Endothelial cell of umbilical vein (primary cell): ENCODE measurements at regions not wholly inside any gene's neighbourhood (a gene's known extent, or its start where the extent isn't known, plus 50 kb on each side); places are given as distances from the start of the nearest gene placed in this dataset.

Experiments
- BruUV-seq: library from RNA; stranded (reverse); fragments of 400-500 nt; replicated peaks from 2 replicates; lab custom pipeline; 2021; lab: Mats Ljungman, UMichigan
- CTCF ChIA-PET: fragments of 300-600, 350-600 bp; sonication (Branson Sonifier 250); formaldehyde crosslinking; loops from one replicate; lab custom pipeline; 2021; ENCODE audit warnings: antibody characterized with exemption, inconsistent platforms; lab: Charles Lee
- POLR2A ChIA-PET: fragments of 300-600, 350-600 bp; sonication (Branson Sonifier 250); formaldehyde crosslinking; loops from one replicate; lab custom pipeline; 2021; ENCODE audit warnings: antibody characterized with exemption, inconsistent platforms; lab: Charles Lee
- DNase-seq: peaks from one replicate; pipeline ENCODE4 v3.0.0-alpha.2; 2011; ENCODE audit warnings: low read depth, low spot score
- FAIRE-seq: peaks from 2 replicates; lab custom pipeline; 2011; peaks lifted over from hg19 to GRCh38; lab: Jason Lieb, UNC
- H2AFZ ChIP-seq: 2 replicates; pipeline ENCODE4 v1.6.0; 2012; ENCODE audit warnings: low read depth, low read length, control low read depth, inconsistent platforms
- H3K27ac ChIP-seq: 2 replicates; pipeline ENCODE4 v1.5.1; 2011; ENCODE audit warnings: low read depth, mild to moderate bottlenecking, control low read depth, low read length, moderate library complexity; ENCODE audit not compliant: insufficient read depth
- H3K27me3 ChIP-seq, 2 experiments: 2 replicates each; pipeline versions ENCODE4 v1.6.0 to v1.6.1; 2011; ENCODE audit warnings: low read length in 2 of 2, mixed read lengths in 1 of 2; ENCODE audit not compliant: control insufficient read depth in 2 of 2, insufficient read depth in 2 of 2
- H3K36me3 ChIP-seq, 2 experiments: 2 replicates in 1 of 2; 3 replicates in 1 of 2; pipeline ENCODE4 v1.5.1; 2011; ENCODE audit warnings: low read length in 2 of 2, mild to moderate bottlenecking in 1 of 2, moderate library complexity in 1 of 2; ENCODE audit not compliant: control insufficient read depth in 2 of 2, insufficient read depth in 2 of 2; ENCODE audit errors: extremely low read depth in 1 of 2
- H3K4me1 ChIP-seq: 3 replicates; pipeline ENCODE4 v1.5.1; 2011; ENCODE audit warnings: mild to moderate bottlenecking, low read length; ENCODE audit not compliant: control insufficient read depth, insufficient read depth; ENCODE audit errors: extremely low read depth
- H3K4me2 ChIP-seq: 2 replicates; pipeline ENCODE4 v1.6.1; 2011; ENCODE audit warnings: low read length, control low read depth, mixed read lengths; ENCODE audit not compliant: insufficient read depth
- H3K4me3 ChIP-seq, 3 experiments: fragments of 200-600 bp in 1 of 3; sonication (generic), shearing (Covaris generic) in 1 of 3; replicated peaks in 1 of 3; 2 replicates each; pipeline ENCODE4 v1.5.1; 2011 to 2016; ENCODE audit warnings: control low read depth in 3 of 3, low read length in 3 of 3, mild to moderate bottlenecking in 2 of 3, inconsistent platforms in 1 of 3, low read depth in 1 of 3, moderate library complexity in 1 of 3; ENCODE audit not compliant: insufficient read depth in 1 of 3
- H3K79me2 ChIP-seq: 2 replicates; pipeline ENCODE4 v1.6.0; 2012; ENCODE audit warnings: low read length, inconsistent platforms; ENCODE audit not compliant: control insufficient read depth, insufficient read depth
- H3K9ac ChIP-seq: replicated peaks from 2 replicates; pipeline ENCODE3; 2011; ENCODE audit warnings: low read length, control low read depth; ENCODE audit not compliant: insufficient read depth; ENCODE audit errors: extremely low read depth
- H3K9me1 ChIP-seq: replicated peaks from 3 replicates; pipeline ENCODE4 v1.6.0; 2011; ENCODE audit warnings: mild to moderate bottlenecking, low read length; ENCODE audit not compliant: control insufficient read depth, insufficient read depth; ENCODE audit errors: extremely low read depth
- H3K9me3 ChIP-seq: replicated peaks from 2 replicates; pipeline ENCODE4 v1.5.1; 2012; ENCODE audit warnings: low read length, inconsistent platforms; ENCODE audit not compliant: control insufficient read depth, insufficient read depth
- H4K20me1 ChIP-seq: replicated peaks from 2 replicates; pipeline ENCODE3; 2011; ENCODE audit warnings: mild to moderate bottlenecking, low read length; ENCODE audit not compliant: control insufficient read depth, insufficient read depth; ENCODE audit errors: extremely low read depth
- EZH2 ChIP-seq: IDR thresholded peaks from 2 replicates; pipeline ENCODE4 v1.6.1; 2012; ENCODE audit warnings: borderline replicate concordance, low read depth, mild to moderate bottlenecking, moderate library complexity, low read length, inconsistent platforms; ENCODE audit not compliant: severe bottlenecking
- FOS ChIP-seq: IDR thresholded peaks from 2 replicates; pipeline ENCODE4 v1.6.1; 2011; ENCODE audit warnings: mild to moderate bottlenecking, low read length, moderate library complexity, borderline replicate concordance; ENCODE audit not compliant: insufficient read depth
- GATA2 ChIP-seq: IDR thresholded peaks from 2 replicates; pipeline ENCODE4 v1.7.0; 2011; ENCODE audit warnings: low read depth, mild to moderate bottlenecking, moderate library complexity, mixed read lengths, low read length; ENCODE audit not compliant: insufficient read length, insufficient read depth
- JUN ChIP-seq: IDR thresholded peaks from 2 replicates; pipeline ENCODE4 v1.6.1; 2011; ENCODE audit warnings: borderline replicate concordance, low read depth; ENCODE audit not compliant: insufficient read length, insufficient read depth
- MAX ChIP-seq: IDR thresholded peaks from 2 replicates; pipeline ENCODE4 v1.6.1; 2011; ENCODE audit not compliant: insufficient read depth, insufficient read length
- MYC ChIP-seq: IDR thresholded peaks from one replicate; pipeline ENCODE4 v1.6.1; 2011; ENCODE audit warnings: mild to moderate bottlenecking, low read depth, low read length
- POLR2A ChIP-seq: IDR thresholded peaks from 2 replicates; pipeline ENCODE4 v1.6.1; 2012; ENCODE audit warnings: low read depth, mild to moderate bottlenecking, control low read depth, low read length
- POLR2AphosphoS5 ChIP-seq: IDR thresholded peaks from 2 replicates; pipeline ENCODE4 v1.6.1; 2012; ENCODE audit warnings: low read depth, mild to moderate bottlenecking, control low read depth, low read length, moderate library complexity; ENCODE audit not compliant: insufficient read depth
- dilution Hi-C: fragments of 300-500 bp; cut with MboI; formaldehyde crosslinking; loops from one replicate; pipeline ENCODE4 v1.15.0; 2019; ENCODE audit warnings: low sequenced_read_pairs; ENCODE audit not compliant: extremely low pct_ligation_motif_present
- intact Hi-C: fragments of 100-400 bp; cut with micrococcal nuclease; formaldehyde crosslinking; loops from one replicate; pipeline ENCODE4 v1.10.0; 2022
- TF ChIP-seq, protein P1 (sequence below), 2 donors: IDR thresholded peaks; 1 replicate in 1 of 2; 2 replicates in 1 of 2; pipeline ENCODE4 v1.5.1; 2011; ENCODE audit warnings: low read length in 2 of 2, mild to moderate bottlenecking in 2 of 2, moderate library complexity in 2 of 2, control low read depth in 1 of 2, inconsistent platforms in 1 of 2, low read depth in 1 of 2; ENCODE audit not compliant: insufficient read depth in 1 of 2; ENCODE audit errors: extremely low read depth in 1 of 2

DNA sequence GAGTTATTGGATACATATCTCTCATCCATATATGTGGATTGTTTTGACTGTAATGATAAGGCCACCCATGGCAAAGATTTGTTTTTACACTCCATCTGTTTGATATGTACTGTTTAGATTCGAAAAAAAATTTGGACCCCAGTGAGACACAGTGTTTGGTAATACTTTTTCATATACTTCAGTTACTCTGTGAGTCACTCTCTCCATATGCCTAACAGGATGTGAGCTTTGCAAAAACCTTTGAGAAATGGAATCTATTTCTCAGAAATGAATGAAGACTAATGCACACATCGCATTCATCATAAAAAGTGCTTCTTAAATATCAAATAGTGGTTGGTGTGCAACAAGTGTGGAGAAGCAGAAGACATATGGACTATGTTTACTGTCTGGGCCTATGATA lies 781.5 kb downstream of the SLC6A15 start:
- BruUV-seq: no TSS peak
- CTCF ChIA-PET: no interaction called here
- no peaks in the 10 kb centered on the region for H3K9me3 ChIP-seq

More for the DNA sequence above, 781.5 kb downstream of the SLC6A15 start:
- Histone ChIP-seq H3K9me1 (no peaks in the 10 kb centered on the region), H4K20me1 (no peaks in the 10 kb centered on the region), H3K79me2 (no peaks in the 10 kb centered on the region), H3K36me3 (no peaks in the 10 kb centered on the region), H3K27ac (no peak overlapping the region), H3K4me3 (no peak overlapping the region), H3K27me3 (no peaks in the 10 kb centered on the region), H3K4me1 (no peaks in the 10 kb centered on the region), H3K9ac (no peak overlapping the region), H3K4me2 (no peak overlapping the region), H2AFZ (no peak overlapping the region)
- intact Hi-C loops: no loop called here
- FAIRE-seq (no peak), DNase-seq (no peak)
- dilution Hi-C loops: no loop called here
- TF ChIP-seq MAX (no peak), MYC (no peak), GATA2 (no peak), FOS (no peak), POLR2A (no peak), POLR2AphosphoS5 (no peak), JUN (no peak), EZH2 (no peak)
- TF ChIP-seq, protein P1, sequence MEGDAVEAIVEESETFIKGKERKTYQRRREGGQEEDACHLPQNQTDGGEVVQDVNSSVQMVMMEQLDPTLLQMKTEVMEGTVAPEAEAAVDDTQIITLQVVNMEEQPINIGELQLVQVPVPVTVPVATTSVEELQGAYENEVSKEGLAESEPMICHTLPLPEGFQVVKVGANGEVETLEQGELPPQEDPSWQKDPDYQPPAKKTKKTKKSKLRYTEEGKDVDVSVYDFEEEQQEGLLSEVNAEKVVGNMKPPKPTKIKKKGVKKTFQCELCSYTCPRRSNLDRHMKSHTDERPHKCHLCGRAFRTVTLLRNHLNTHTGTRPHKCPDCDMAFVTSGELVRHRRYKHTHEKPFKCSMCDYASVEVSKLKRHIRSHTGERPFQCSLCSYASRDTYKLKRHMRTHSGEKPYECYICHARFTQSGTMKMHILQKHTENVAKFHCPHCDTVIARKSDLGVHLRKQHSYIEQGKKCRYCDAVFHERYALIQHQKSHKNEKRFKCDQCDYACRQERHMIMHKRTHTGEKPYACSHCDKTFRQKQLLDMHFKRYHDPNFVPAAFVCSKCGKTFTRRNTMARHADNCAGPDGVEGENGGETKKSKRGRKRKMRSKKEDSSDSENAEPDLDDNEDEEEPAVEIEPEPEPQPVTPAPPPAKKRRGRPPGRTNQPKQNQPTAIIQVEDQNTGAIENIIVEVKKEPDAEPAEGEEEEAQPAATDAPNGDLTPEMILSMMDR (IDR thresholded peaks at IDR 0.05; ENCODE audit: extremely low read depth in 1 of 2, insufficient read depth in 1 of 2, low read depth in 1 of 2, low read length in 2 of 2): no peak
- POLR2A ChIA-PET: no interaction called here
